IPS-15b (cell line): ENCODE measurements at regions not wholly inside any gene's neighbourhood (a gene's known extent, or its start where the extent isn't known, plus 50 kb on each side); places are given as distances from the start of the nearest gene placed in this dataset.

ENCODE experiments used
- H3K27me3 ChIP-seq: one replicate; pipeline ENCODE4 v1.6.1; 2013; ENCODE audit warnings: low read length; ENCODE audit not compliant: control insufficient read depth, insufficient read depth
- H3K36me3 ChIP-seq: one replicate; pipeline ENCODE4 v1.6.1; 2013; ENCODE audit warnings: low read length; ENCODE audit not compliant: control insufficient read depth, insufficient read depth
- H3K4me1 ChIP-seq: one replicate; pipeline ENCODE4 v1.6.1; 2013; ENCODE audit warnings: mild to moderate bottlenecking, low read length; ENCODE audit not compliant: control insufficient read depth, insufficient read depth
- H3K4me3 ChIP-seq: one replicate; pipeline ENCODE4 v1.5.1; 2013; ENCODE audit warnings: low read depth, low read length
- H3K9ac ChIP-seq: one replicate; pipeline ENCODE4 v1.6.1; 2013; ENCODE audit warnings: low read depth, mild to moderate bottlenecking, low read length
- H3K9me3 ChIP-seq: one replicate; pipeline ENCODE4 v1.6.1; 2013; ENCODE audit warnings: mild to moderate bottlenecking, low read length; ENCODE audit not compliant: control insufficient read depth, insufficient read depth

GRCh38 chr20:7226156-7226555 lies 458.7 kb downstream of the BMP2 start:
- Histone ChIP-seq H3K9ac (no peak overlapping the region), H3K4me1 (no peaks in the 10 kb centered on the region)

GRCh38 chr20:7231303-7231702 lies 463.8 kb downstream of the BMP2 start:
- Histone ChIP-seq H3K4me1 (no peaks in the 10 kb centered on the region), H3K36me3 (no peaks in the 10 kb centered on the region), H3K4me3 (no peak overlapping the region)

More at GRCh38 chr20:7226156-7226555, 458.7 kb downstream of the BMP2 start:
- Histone ChIP-seq H3K36me3 (no peaks in the 10 kb centered on the region), H3K4me3 (no peak overlapping the region), H3K9me3 (no peaks in the 10 kb centered on the region), H3K27me3 (no peaks in the 10 kb centered on the region)

GRCh38 chr20:7232796-7233195 lies 465.3 kb downstream of the BMP2 start:
- Histone ChIP-seq H3K9ac (no peak overlapping the region), H3K4me3 (no peak overlapping the region), H3K36me3 (no peaks in the 10 kb centered on the region), H3K4me1 (no peaks in the 10 kb centered on the region), H3K9me3 (no peaks in the 10 kb centered on the region), H3K27me3 (no peaks in the 10 kb centered on the region)

More at GRCh38 chr20:7231303-7231702, 463.8 kb downstream of the BMP2 start:
- H3K9me3 ChIP-seq, result no peaks in the 10 kb centered on the region
- H3K9ac ChIP-seq, result no peak overlapping the region
- no peaks in the 10 kb centered on the region for H3K27me3 ChIP-seq

- no peaks in the 10 kb centered on the region for H3K27me3 ChIP-seq
- H3K4me3 ChIP-seq, result no peak overlapping the region
- no peaks in the 10 kb centered on the region for H3K4me1 ChIP-seq
- H3K9ac ChIP-seq, result no peak overlapping the region
- no peaks in the 10 kb centered on the region for H3K36me3 ChIP-seq
- no peaks in the 10 kb centered on the region for H3K9me3 ChIP-seq
These were observed 469.8 kb downstream of the BMP2 start for GRCh38 chr20:7237251-7237650.

DNA sequence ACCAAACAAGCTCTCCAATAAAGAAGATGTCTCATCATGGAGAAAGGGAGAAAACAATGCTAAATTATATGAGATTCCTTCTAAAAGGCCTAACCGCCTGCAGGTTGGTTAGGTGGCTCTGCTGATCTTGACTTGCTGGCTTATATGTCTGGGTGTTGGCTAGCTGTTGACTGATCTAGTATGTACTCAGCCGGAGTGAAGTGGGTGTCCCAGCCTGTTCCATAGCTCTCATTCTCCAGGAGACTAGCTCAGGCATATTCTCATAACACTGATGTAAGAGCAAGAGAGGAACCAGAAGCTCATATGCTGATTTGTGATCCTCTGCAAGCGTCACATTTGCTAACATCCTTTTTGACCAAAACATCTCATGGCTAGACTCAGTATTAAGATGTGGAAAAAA lies 473.0 kb downstream of the BMP2 start:
- no peaks in the 10 kb centered on the region for H3K36me3 ChIP-seq

GRCh38 chr20:7248281-7249201 lies 481.1 kb downstream of the BMP2 start:
- H3K36me3 ChIP-seq, result no peaks in the 10 kb centered on the region
- H3K27me3 ChIP-seq, result no peaks in the 10 kb centered on the region
- H3K9me3 ChIP-seq, result no peaks in the 10 kb centered on the region

More for the DNA sequence above, 473.0 kb downstream of the BMP2 start:
- Histone ChIP-seq H3K27me3 (no peaks in the 10 kb centered on the region), H3K9ac (no peak overlapping the region), H3K4me1 (no peaks in the 10 kb centered on the region), H3K9me3 (no peaks in the 10 kb centered on the region), H3K4me3 (no peak overlapping the region)

GRCh38 chr20:7250337-7250736 lies 482.9 kb downstream of the BMP2 start:
- Histone ChIP-seq H3K4me3 (no peak overlapping the region), H3K36me3 (no peaks in the 10 kb centered on the region), H3K4me1 (no peaks in the 10 kb centered on the region), H3K9ac (no peak overlapping the region), H3K9me3 (no peaks in the 10 kb centered on the region), H3K27me3 (no peaks in the 10 kb centered on the region)

More at GRCh38 chr20:7248281-7249201, 481.1 kb downstream of the BMP2 start:
- no peak overlapping the region for H3K9ac ChIP-seq
- no peaks in the 10 kb centered on the region for H3K4me1 ChIP-seq
- no peak overlapping the region for H3K4me3 ChIP-seq

DNA sequence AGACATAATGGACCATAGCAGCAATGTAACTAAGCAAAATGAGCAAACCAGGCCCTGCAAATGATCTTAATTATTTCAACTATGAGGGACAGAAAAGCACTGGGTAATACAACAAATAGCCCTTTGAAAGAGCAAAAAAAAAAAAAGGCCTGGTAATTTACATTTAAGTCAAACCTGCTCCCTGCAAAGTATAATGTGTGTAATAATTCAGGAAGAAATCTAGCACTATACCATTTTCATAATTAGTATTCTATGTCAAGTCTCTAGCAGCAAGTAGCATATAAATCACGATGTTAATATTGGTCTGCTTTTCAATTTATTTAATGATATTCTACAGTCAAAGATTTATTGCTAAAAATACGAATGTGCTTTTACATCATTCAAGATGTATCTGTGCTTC lies 489.6 kb downstream of the BMP2 start:
- no peaks in the 10 kb centered on the region for H3K36me3 ChIP-seq
- H3K4me3 ChIP-seq, result no peak overlapping the region
- no peaks in the 10 kb centered on the region for H3K9me3 ChIP-seq
- no peaks in the 10 kb centered on the region for H3K27me3 ChIP-seq
- no peaks in the 10 kb centered on the region for H3K4me1 ChIP-seq
- no peak overlapping the region for H3K9ac ChIP-seq

DNA sequence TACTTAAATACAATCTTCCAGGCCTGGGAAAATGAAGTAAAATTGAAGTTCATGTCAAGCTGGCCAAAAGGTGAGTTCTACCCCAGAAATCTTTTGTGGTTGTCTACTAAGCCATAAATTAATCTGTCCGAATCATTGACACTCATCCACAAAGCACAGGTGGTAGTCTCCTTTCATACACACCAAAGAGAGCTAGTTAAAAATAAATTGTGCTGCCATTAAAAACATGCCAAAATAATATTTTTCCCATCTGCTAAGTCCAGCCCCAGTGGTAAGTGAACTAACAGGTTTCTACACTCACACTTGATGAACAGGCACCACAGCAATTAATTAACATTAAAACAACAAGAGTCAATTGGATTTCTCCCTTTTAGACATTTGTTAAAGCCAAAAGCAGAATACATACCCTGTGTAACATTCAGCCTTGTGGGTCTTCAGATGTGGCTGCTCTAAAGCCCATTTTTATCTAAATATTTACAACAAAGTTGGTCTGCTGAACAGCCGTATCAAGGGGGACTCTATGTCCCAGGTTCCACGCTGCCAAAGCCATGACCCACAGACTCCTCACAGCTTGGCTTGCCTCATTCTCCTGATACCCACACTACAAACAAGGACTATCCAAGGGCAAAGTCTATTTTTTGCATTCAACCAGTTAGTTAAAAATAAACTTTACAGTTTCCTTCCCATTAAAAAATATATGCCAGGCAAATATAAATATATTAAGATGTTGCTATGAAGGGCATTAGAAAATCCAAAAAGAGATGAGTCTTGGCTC lies 490.4 kb downstream of the BMP2 start:
- no peaks in the 10 kb centered on the region for H3K36me3 ChIP-seq
- no peaks in the 10 kb centered on the region for H3K27me3 ChIP-seq

DNA sequence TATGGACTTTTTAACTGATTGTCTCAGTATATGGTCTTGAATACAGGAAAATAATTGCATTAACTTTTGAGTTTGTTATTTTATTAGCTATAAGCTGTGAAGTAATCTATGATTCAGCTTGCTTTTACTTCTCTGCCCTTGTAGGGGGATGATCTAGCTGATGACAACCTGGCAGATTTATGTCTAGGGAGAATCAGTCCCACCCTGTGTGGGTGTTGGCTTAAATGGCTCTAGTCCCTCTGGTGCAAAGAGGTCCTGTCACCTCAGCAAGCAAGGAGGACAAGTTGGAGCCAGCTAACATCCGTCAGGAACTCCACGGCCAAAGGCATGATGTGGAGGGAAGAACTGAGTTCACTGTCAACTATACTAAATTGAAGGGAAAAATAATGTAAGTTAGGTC lies 495.3 kb downstream of the BMP2 start:
- H3K27me3 ChIP-seq, result no peaks in the 10 kb centered on the region

More for the DNA sequence above, 490.4 kb downstream of the BMP2 start:
- no peaks in the 10 kb centered on the region for H3K9me3 ChIP-seq
- no peak overlapping the region for H3K4me3 ChIP-seq
- H3K9ac ChIP-seq, result no peak overlapping the region
- H3K4me1 ChIP-seq, result no peaks in the 10 kb centered on the region

GRCh38 chr20:7264137-7264536 lies 496.7 kb downstream of the BMP2 start:
- Histone ChIP-seq H3K9me3 (no peaks in the 10 kb centered on the region), H3K27me3 (no peaks in the 10 kb centered on the region), H3K36me3 (no peaks in the 10 kb centered on the region), H3K4me1 (no peaks in the 10 kb centered on the region), H3K9ac (no peak overlapping the region), H3K4me3 (no peak overlapping the region)

More for the DNA sequence above, 495.3 kb downstream of the BMP2 start:
- H3K9ac ChIP-seq, result no peak overlapping the region
- no peaks in the 10 kb centered on the region for H3K4me1 ChIP-seq
- H3K9me3 ChIP-seq, result no peaks in the 10 kb centered on the region
- no peaks in the 10 kb centered on the region for H3K36me3 ChIP-seq
- no peak overlapping the region for H3K4me3 ChIP-seq
